OCI-LY7 (cell line): ENCODE measurements at regions not wholly inside any gene's neighbourhood (a gene's known extent, or its start where the extent isn't known, plus 50 kb on each side); places are given as distances from the start of the nearest gene placed in this dataset.

Experiments used
- BruUV-seq: library from RNA; stranded (reverse); fragments of 400-500 nt; replicated peaks from 2 replicates; lab custom pipeline; 2021; lab: Mats Ljungman, UMichigan
- CTCF ChIA-PET: fragments of 300-600 bp; sonication (Branson Sonifier 250); formaldehyde crosslinking; loops from one replicate; lab custom pipeline; 2022; ENCODE audit warnings: antibody characterized with exemption; ENCODE audit not compliant: unreplicated experiment; lab: Charles Lee
- POLR2A ChIA-PET: fragments of 300-600 bp; sonication (Branson Sonifier 250); formaldehyde crosslinking; loops from one replicate; lab custom pipeline; 2022; ENCODE audit warnings: antibody characterized with exemption; lab: Charles Lee
- DNase-seq: peaks from one replicate; pipeline ENCODE4 v3.0.0-alpha.2; 2015; ENCODE audit warnings: low spot score
- H2AFZ ChIP-seq: fragments of 200-600 bp; sonication (generic), shearing (Covaris generic); 2 replicates; pipeline ENCODE4 v1.6.1; 2014; ENCODE audit warnings: mild to moderate bottlenecking, antibody characterized with exemption, low read length, moderate library complexity
- H3K27ac ChIP-seq: fragments of 200-600 bp; sonication (generic); 2 replicates; pipeline ENCODE4 v1.5.1; 2014; ENCODE audit warnings: mixed run types, low read depth, mild to moderate bottlenecking, moderate library complexity, low read length, inconsistent platforms; ENCODE audit not compliant: poor library complexity, severe bottlenecking
- H3K36me3 ChIP-seq: fragments of 200-600 bp; sonication (generic); 2 replicates; pipeline ENCODE4 v1.6.1; 2014; ENCODE audit warnings: mild to moderate bottlenecking, antibody characterized with exemption, low read length, moderate library complexity, mixed read lengths; ENCODE audit not compliant: insufficient read depth
- H3K4me1 ChIP-seq: fragments of 200-600 bp; sonication (generic); 2 replicates; pipeline ENCODE4 v1.5.1; 2014; ENCODE audit warnings: mild to moderate bottlenecking, low read length; ENCODE audit not compliant: insufficient read depth, poor library complexity, severe bottlenecking
- H3K4me2 ChIP-seq: fragments of 200-600 bp; sonication (generic); 2 replicates; pipeline ENCODE4 v1.6.1; 2014; ENCODE audit warnings: mild to moderate bottlenecking, low read length
- H3K4me3 ChIP-seq: fragments of 200-600 bp; sonication (generic); 2 replicates; pipeline ENCODE4 v1.5.1; 2014; ENCODE audit warnings: mild to moderate bottlenecking, low read depth, low read length; ENCODE audit not compliant: poor library complexity, severe bottlenecking
- H3K79me2 ChIP-seq: fragments of 200-600 bp; sonication (generic); 2 replicates; pipeline ENCODE4 v1.6.1; 2016; ENCODE audit warnings: low read depth, mild to moderate bottlenecking, low read length, moderate library complexity, mixed read lengths; ENCODE audit not compliant: insufficient read depth
- H3K9me2 ChIP-seq: fragments of 200-600 bp; sonication (generic); 2 replicates; pipeline ENCODE4 v1.6.1; 2016; ENCODE audit warnings: mild to moderate bottlenecking, low read length, mixed read lengths; ENCODE audit not compliant: insufficient read depth
- H3K9me3 ChIP-seq: fragments of 200-600 bp; sonication (generic); 2 replicates; pipeline ENCODE4 v1.6.1; 2014; ENCODE audit warnings: mild to moderate bottlenecking, mixed run types, low read length, mixed read lengths
- H4K20me1 ChIP-seq: fragments of 200-600 bp; sonication (generic); 2 replicates; pipeline ENCODE4 v1.6.1; 2014; ENCODE audit warnings: mild to moderate bottlenecking, antibody characterized with exemption, low read length, moderate library complexity, mixed read lengths; ENCODE audit not compliant: insufficient read depth
- EZH2phosphoT487 ChIP-seq: fragments of 200-600 bp; sonication (generic); IDR thresholded peaks from 2 replicates; pipeline ENCODE4 v1.6.1; 2018; ENCODE audit warnings: low read depth, borderline replicate concordance, mild to moderate bottlenecking, mixed run types, antibody characterized with exemption, low read length, moderate library complexity, mixed read lengths
- intact Hi-C: fragments of 100-400 bp; cut with micrococcal nuclease; formaldehyde crosslinking; loops from one replicate; pipeline ENCODE4 v1.10.0; 2022; ENCODE audit not compliant: unreplicated experiment
- TF ChIP-seq, protein P1 (sequence below): fragments of 200-600 bp; sonication (generic); conservative IDR thresholded peaks from 2 replicates; pipeline ENCODE4 v1.5.1; 2014; ENCODE audit warnings: mild to moderate bottlenecking, antibody characterized with exemption, low read length, moderate library complexity, mixed read lengths

- no peak overlapping the region for H3K4me2 ChIP-seq
- TF ChIP-seq EZH2phosphoT487: no peak
- TF ChIP-seq, protein P1, sequence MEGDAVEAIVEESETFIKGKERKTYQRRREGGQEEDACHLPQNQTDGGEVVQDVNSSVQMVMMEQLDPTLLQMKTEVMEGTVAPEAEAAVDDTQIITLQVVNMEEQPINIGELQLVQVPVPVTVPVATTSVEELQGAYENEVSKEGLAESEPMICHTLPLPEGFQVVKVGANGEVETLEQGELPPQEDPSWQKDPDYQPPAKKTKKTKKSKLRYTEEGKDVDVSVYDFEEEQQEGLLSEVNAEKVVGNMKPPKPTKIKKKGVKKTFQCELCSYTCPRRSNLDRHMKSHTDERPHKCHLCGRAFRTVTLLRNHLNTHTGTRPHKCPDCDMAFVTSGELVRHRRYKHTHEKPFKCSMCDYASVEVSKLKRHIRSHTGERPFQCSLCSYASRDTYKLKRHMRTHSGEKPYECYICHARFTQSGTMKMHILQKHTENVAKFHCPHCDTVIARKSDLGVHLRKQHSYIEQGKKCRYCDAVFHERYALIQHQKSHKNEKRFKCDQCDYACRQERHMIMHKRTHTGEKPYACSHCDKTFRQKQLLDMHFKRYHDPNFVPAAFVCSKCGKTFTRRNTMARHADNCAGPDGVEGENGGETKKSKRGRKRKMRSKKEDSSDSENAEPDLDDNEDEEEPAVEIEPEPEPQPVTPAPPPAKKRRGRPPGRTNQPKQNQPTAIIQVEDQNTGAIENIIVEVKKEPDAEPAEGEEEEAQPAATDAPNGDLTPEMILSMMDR: no peak
- no peak for DNase-seq
- H3K36me3 ChIP-seq: no peaks in the 10 kb centered on the region
- no peak overlapping the region for H3K27ac ChIP-seq
- ChIA-PET POLR2A (no interaction called here), CTCF (no interaction called here)
- no peaks in the 10 kb centered on the region for H3K4me1 ChIP-seq
- no TSS peak for BruUV-seq
- no peaks in the 10 kb centered on the region for H3K79me2 ChIP-seq
- intact Hi-C loops: no loop called here
- H2AFZ ChIP-seq: no peak overlapping the region
- H3K9me3 ChIP-seq: no peaks in the 10 kb centered on the region
- no peaks in the 10 kb centered on the region for H4K20me1 ChIP-seq
- H3K9me2 ChIP-seq: no peaks in the 10 kb centered on the region
- no peak overlapping the region for H3K4me3 ChIP-seq
Observed at GRCh38 chr22:48940266-48941032, 887.2 kb downstream of the BRD1 start.

DNA sequence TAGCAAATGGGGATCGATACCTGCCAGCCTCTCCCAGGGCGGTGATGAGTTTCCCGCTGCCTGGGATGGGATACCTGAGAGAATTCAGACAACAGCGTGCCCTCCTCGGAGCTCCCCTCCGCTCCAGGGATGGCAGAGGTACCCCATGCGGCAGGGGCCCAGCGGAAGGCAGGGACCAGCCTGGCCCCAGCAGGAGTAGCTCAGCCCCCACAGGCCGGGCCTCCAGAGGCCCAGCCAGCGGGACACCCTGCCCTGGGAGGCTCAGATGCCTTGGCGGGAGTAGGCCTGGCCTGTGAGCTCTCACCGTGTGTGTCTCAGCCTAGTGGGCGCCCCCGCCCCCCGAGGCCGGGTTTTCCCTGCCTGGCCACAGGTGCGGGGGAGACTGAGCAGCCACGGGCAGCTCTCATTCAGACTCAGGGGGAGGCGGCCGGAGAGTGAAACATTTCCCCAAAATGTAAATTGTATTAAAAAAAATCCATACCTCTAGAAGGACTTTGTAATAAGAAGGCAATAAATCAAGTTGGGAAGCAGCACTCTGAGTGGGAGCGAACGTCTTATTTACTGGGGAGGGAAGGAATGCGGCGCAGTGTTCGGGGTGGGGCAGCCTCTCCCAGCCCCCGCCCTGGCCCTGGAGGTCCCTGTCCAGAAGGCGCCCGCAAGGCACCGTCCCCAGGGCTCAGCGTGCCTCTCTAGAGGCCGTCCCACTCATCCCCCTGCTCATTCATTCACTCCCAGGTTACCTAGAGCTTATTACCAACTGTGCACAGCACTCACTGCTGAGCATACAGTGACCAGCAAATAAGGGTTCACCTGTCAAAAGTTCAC lies 888.0 kb downstream of the BRD1 start:
- no peak overlapping the region for H2AFZ ChIP-seq
- no peaks in the 10 kb centered on the region for H3K4me1 ChIP-seq
- H3K9me3 ChIP-seq: no peaks in the 10 kb centered on the region
- H3K9me2 ChIP-seq: no peaks in the 10 kb centered on the region
- H3K79me2 ChIP-seq: no peaks in the 10 kb centered on the region
- DNase-seq: no peak
- no peaks in the 10 kb centered on the region for H4K20me1 ChIP-seq
- no peak overlapping the region for H3K27ac ChIP-seq
- CTCF ChIA-PET: interaction anchor here (0.6 kb wide), 1 partner anchor 726 kb away, joined by 4 read pairs; no protein-coding TSS in a partner anchor
- POLR2A ChIA-PET: no interaction called here
- H3K4me3 ChIP-seq: no peak overlapping the region
- intact Hi-C loops: no loop called here
- no TSS peak for BruUV-seq
- no peaks in the 10 kb centered on the region for H3K36me3 ChIP-seq
- TF ChIP-seq, protein P1: no peak
- no peak for TF ChIP-seq EZH2phosphoT487
- no peak overlapping the region for H3K4me2 ChIP-seq

GRCh38 chr22:48938741-48939140 lies 888.9 kb downstream of the BRD1 start:
- BruUV-seq: no TSS peak
- H3K4me2 ChIP-seq: no peak overlapping the region
- no peaks in the 10 kb centered on the region for H3K36me3 ChIP-seq
- H3K27ac ChIP-seq: no peak overlapping the region
- ChIA-PET CTCF (interaction anchor here (0.6 kb wide), 1 partner anchor 727 kb away, joined by 4 read pairs; no protein-coding TSS in a partner anchor), POLR2A (no interaction called here)
- no peak overlapping the region for H3K4me3 ChIP-seq
- no peak overlapping the region for H2AFZ ChIP-seq
- H4K20me1 ChIP-seq: no peaks in the 10 kb centered on the region
- H3K4me1 ChIP-seq: no peaks in the 10 kb centered on the region
- no peaks in the 10 kb centered on the region for H3K9me3 ChIP-seq
- intact Hi-C loops: no loop called here
- DNase-seq: no peak
- H3K9me2 ChIP-seq: no peaks in the 10 kb centered on the region
- TF ChIP-seq, protein P1: no peak
- TF ChIP-seq EZH2phosphoT487: no peak
- H3K79me2 ChIP-seq: no peaks in the 10 kb centered on the region
